Transverse colon (tissue), 4 donors: ENCODE measurements at regions not wholly inside any gene's neighbourhood (a gene's known extent, or its start where the extent isn't known, plus 50 kb on each side); places are given as distances from the start of the nearest gene placed in this dataset.

Experiments
- DNase-seq: peaks from one replicate; pipeline ENCODE4 v3.0.0-alpha.2; 2019
- H3K27ac ChIP-seq, 4 donors: fragments of 200-600 bp; sonication (generic); 2 replicates each; pipeline ENCODE4 v1.5.1; 2016 to 2018; ENCODE audit warnings: inconsistent platforms in 4 of 4
- H3K27me3 ChIP-seq: fragments of 200-600 bp; sonication (generic); 2 replicates; pipeline ENCODE4 v1.5.1; 2017; ENCODE audit warnings: inconsistent platforms
- H3K36me3 ChIP-seq, 4 donors: fragments of 200-600 bp; sonication (generic); 2 replicates each; pipeline ENCODE4 v1.5.1; 2017 to 2019; ENCODE audit warnings: inconsistent platforms in 4 of 4
- H3K4me1 ChIP-seq, 4 donors: fragments of 200-600 bp; sonication (generic); 2 replicates each; pipeline ENCODE4 v1.5.1; 2017 to 2020; ENCODE audit warnings: inconsistent platforms in 4 of 4
- H3K4me3 ChIP-seq, 4 donors: fragments of 200-600 bp; sonication (generic); 1 replicate in 1 of 4; 2 replicates in 3 of 4; pipeline versions ENCODE4 v1.5.1 to v1.6.1; 2017 to 2019; ENCODE audit warnings: inconsistent platforms in 4 of 4
- H3K9me3 ChIP-seq, 2 donors: fragments of 200-600 bp; sonication (generic); 2 replicates each; pipeline ENCODE4 v1.5.1; 2017 to 2019; ENCODE audit warnings: inconsistent platforms in 2 of 2
- EP300 ChIP-seq: sonication (generic); formaldehyde crosslinking; IDR thresholded peaks from one replicate; pipeline ENCODE4 v1.6.1; 2017; ENCODE audit warnings: antibody characterized with exemption, low read depth
- POLR2A ChIP-seq: fragments of 450-650 bp; IDR thresholded peaks from one replicate; pipeline ENCODE4 v1.6.1; 2016; ENCODE audit warnings: antibody characterized with exemption, mild to moderate bottlenecking, moderate library complexity
- POLR2AphosphoS5 ChIP-seq, 3 donors: sonication (generic); formaldehyde crosslinking; IDR thresholded peaks; one replicate each; pipeline ENCODE4 v1.6.1; 2016; ENCODE audit warnings: antibody characterized with exemption in 3 of 3
- WGBS, 2 donors: methylation state at CpG; one replicate each; pipeline ENCODE4 v1.1.5; 2018; ENCODE audit warnings: low coverage in 1 of 2; 5-methylcytosine and 5-hydroxymethylcytosine counted together
- in situ Hi-C, 4 donors: fragments of 200-750 bp; cut with MboI; loops; one replicate each; pipeline versions ENCODE4 v1.15.0 to v1.15.1; 2017; ENCODE audit warnings: low sequenced_read_pairs in 3 of 4, low pct_ligation_motif_present in 1 of 4, low pct_unique_long_range_greater_than_20kb in 1 of 4
- intact Hi-C: fragments of 100-400 bp; cut with DNase I; formaldehyde crosslinking; loops from one replicate; pipeline ENCODE4 v1.15.1; 2023; ENCODE audit warnings: low total_unique reads
- TF ChIP-seq, protein P1 (sequence below), 5 experiments: fragments of 200-600 bp in 3 of 5; fragments of 450-650 bp in 2 of 5; sonication (generic) in 3 of 5; IDR thresholded peaks; 1 replicate in 2 of 5; 2 replicates in 3 of 5; pipeline ENCODE4 v1.5.1; 2016 to 2017; ENCODE audit warnings: antibody characterized with exemption in 5 of 5, inconsistent platforms in 3 of 5, mild to moderate bottlenecking in 2 of 5, moderate library complexity in 1 of 5

DNA sequence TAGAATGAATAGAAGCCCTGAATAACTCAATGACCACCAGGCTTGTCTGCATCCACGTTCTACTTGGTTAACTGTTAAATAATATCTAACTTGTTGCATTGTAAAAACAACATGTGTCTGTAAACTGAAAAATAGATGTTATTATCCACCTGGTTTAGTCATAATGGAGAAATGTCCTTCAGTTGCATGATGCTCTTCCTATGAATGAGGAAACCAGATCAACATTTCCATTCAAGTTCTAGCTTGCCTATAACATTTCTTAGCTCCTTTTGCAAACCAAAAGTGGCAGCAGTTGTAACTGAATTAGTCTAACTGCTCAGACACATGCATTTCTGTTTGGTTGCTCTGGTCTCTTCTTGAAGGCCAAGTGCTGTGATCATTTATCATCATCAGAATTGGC lies 62.9 kb upstream of the BET1 start:
- intact Hi-C loops (no loop called here), in situ Hi-C loops (no loop called here)
- Histone ChIP-seq H3K27ac (no peak overlapping the region), H3K9me3 (no peaks in the 10 kb centered on the region), H3K27me3 (no peaks in the 10 kb centered on the region), H3K4me1 (no peaks in the 10 kb centered on the region), H3K4me3 (no peak overlapping the region), H3K36me3 (no peaks in the 10 kb centered on the region)
- 60 to 63% methylated on average over 1 of the region's 1 CpG for WGBS, 2 donors
- no peak for DNase-seq
- TF ChIP-seq, protein P1, sequence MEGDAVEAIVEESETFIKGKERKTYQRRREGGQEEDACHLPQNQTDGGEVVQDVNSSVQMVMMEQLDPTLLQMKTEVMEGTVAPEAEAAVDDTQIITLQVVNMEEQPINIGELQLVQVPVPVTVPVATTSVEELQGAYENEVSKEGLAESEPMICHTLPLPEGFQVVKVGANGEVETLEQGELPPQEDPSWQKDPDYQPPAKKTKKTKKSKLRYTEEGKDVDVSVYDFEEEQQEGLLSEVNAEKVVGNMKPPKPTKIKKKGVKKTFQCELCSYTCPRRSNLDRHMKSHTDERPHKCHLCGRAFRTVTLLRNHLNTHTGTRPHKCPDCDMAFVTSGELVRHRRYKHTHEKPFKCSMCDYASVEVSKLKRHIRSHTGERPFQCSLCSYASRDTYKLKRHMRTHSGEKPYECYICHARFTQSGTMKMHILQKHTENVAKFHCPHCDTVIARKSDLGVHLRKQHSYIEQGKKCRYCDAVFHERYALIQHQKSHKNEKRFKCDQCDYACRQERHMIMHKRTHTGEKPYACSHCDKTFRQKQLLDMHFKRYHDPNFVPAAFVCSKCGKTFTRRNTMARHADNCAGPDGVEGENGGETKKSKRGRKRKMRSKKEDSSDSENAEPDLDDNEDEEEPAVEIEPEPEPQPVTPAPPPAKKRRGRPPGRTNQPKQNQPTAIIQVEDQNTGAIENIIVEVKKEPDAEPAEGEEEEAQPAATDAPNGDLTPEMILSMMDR (IDR thresholded peaks at IDR 0.05), result no peak
- TF ChIP-seq POLR2AphosphoS5 (IDR thresholded peaks at IDR 0.05), result no peak
- TF ChIP-seq EP300, result no peak
- no peak for TF ChIP-seq POLR2A

- in situ Hi-C loops, result no loop called here
- H3K27ac ChIP-seq, result no peak overlapping the region
- no peak for DNase-seq
- H3K4me1 ChIP-seq, result no peaks in the 10 kb centered on the region
- H3K4me3 ChIP-seq, result no peak overlapping the region
- no peaks in the 10 kb centered on the region for H3K36me3 ChIP-seq
- TF ChIP-seq, protein P1 (IDR thresholded peaks at IDR 0.05), result no peak
- TF ChIP-seq POLR2A (no peak), POLR2AphosphoS5 (IDR thresholded peaks at IDR 0.05) (no peak), EP300 (no peak)
- no peaks in the 10 kb centered on the region for H3K9me3 ChIP-seq
- intact Hi-C loops, result no loop called here
- no peaks in the 10 kb centered on the region for H3K27me3 ChIP-seq
- WGBS, 2 donors, result 79 to 83% methylated on average over 2 to 3 of the region's 3 CpGs
Observed at GRCh38 chr7:94067506-94067905, 63.4 kb upstream of the BET1 start.

DNA sequence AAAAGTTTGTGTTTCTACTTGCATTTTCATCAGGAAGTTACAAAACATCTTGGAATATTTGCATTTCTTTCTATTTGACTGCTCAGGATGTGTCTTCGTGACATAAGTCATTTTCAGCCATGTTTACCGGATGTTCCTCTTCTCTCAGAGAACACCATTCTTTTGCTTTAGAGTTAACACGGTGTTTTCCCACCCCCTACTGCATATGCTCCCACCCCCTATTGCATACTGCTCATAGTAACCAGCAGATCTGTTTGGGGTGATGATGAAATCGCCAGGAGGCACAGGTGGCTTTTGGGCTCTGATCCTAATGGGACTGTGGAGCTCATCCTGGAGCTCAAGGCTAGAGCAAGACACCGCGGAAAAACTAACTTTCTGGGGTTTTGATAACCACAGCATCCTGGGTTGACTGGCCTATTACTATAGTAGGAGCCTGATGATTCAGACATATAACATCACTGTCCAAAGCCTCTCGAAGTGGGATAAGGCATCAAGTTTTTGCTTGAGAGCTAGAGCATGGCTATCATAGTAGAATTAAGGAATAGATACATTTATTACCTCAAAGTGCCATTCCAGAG lies 65.1 kb upstream of the BET1 start:
- in situ Hi-C loops, result no loop called here
- no peak overlapping the region for H3K27ac ChIP-seq
- no peaks in the 10 kb centered on the region for H3K9me3 ChIP-seq
- H3K27me3 ChIP-seq, result no peaks in the 10 kb centered on the region
- DNase-seq, result no peak
- no peaks in the 10 kb centered on the region for H3K36me3 ChIP-seq
- TF ChIP-seq POLR2A (no peak), POLR2AphosphoS5 (IDR thresholded peaks at IDR 0.05) (no peak), EP300 (no peak)
- TF ChIP-seq, protein P1 (IDR thresholded peaks at IDR 0.05), result no peak
- no peaks in the 10 kb centered on the region for H3K4me1 ChIP-seq
- H3K4me3 ChIP-seq, result no peak overlapping the region
- intact Hi-C loops, result no loop called here
- WGBS, 2 donors, result 73% methylated on average over 4 to 7 of the region's 7 CpGs

- intact Hi-C loops (no loop called here), in situ Hi-C loops (loop anchor here in 2 of 4 donors (10.0 to 25.0 kb wide), 2 partner anchors 176 to 193 kb away; partner anchors contain the start of genes GNGT1 (in 1 of the 2) and TFPI2 (in 1 of the 2))
- Histone ChIP-seq H3K27ac (no peak overlapping the region), H3K4me3 (no peak overlapping the region), H3K27me3 (no peaks in the 10 kb centered on the region), H3K9me3 (no peaks in the 10 kb centered on the region), H3K4me1 (no peaks in the 10 kb centered on the region), H3K36me3 (no peaks in the 10 kb centered on the region)
- WGBS, 2 donors, result 20 to 84% methylated on average over 1 to 5 of the region's 5 CpGs
- no peak for DNase-seq
- TF ChIP-seq, protein P1 (IDR thresholded peaks at IDR 0.05), result no peak
- TF ChIP-seq POLR2AphosphoS5 (IDR thresholded peaks at IDR 0.05), result no peak
- TF ChIP-seq EP300, result no peak
- no peak for TF ChIP-seq POLR2A
Observed at GRCh38 chr7:94080551-94080950, 76.4 kb upstream of the BET1 start.
